ENCODE measurements at regions not wholly inside any gene's neighbourhood (a gene's known extent, or its start where the extent isn't known, plus 50 kb on each side); places are given as distances from the start of the nearest gene placed in this dataset.

DNA sequence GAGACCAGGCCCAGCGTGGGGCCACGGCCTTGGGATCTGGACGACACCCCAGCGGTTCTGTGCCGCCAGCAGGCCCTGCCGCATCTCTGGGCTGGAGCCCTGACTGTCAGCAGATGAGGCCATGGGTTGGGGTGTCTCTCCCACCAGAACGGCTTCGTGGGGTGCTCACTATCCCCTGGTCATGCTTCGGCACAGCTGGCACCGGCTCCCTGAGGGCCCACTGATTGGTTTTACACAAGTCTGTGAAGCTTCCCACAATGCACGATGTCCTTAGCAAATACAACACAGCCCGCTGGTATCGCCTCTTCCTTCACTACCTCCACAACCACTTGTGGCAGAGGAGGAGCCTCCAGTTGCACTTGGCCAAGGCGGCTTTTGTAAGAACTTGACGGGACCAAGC lies 94.3 kb downstream of the THBS2 start:
- no peak overlapping the region for H3K9ac ChIP-seq (ENCODE audit: low read depth in 1 of 2, low read length in 2 of 2)
- H3K4me1 ChIP-seq (ENCODE audit: control insufficient read depth in 2 of 2, insufficient read depth in 2 of 2, low read length in 2 of 2) = no peaks in the 10 kb centered on the region
- no peak overlapping the region for H3K27ac ChIP-seq (ENCODE audit: low read depth in 2 of 2, low read length in 2 of 2)
- H3K27me3 ChIP-seq (ENCODE audit: control insufficient read depth in 2 of 2, insufficient read depth in 2 of 2, low read length in 2 of 2) = no peaks in the 10 kb centered on the region
- H3K4me3 ChIP-seq (ENCODE audit: low read length in 2 of 2) = no peak overlapping the region
- no peaks in the 10 kb centered on the region for H3K36me3 ChIP-seq (ENCODE audit: control insufficient read depth in 2 of 2, insufficient read depth in 2 of 2, low read length in 2 of 2)
- no peaks in the 10 kb centered on the region for H3K9me3 ChIP-seq (ENCODE audit: control insufficient read depth in 2 of 2, low read length in 2 of 2)

DNA sequence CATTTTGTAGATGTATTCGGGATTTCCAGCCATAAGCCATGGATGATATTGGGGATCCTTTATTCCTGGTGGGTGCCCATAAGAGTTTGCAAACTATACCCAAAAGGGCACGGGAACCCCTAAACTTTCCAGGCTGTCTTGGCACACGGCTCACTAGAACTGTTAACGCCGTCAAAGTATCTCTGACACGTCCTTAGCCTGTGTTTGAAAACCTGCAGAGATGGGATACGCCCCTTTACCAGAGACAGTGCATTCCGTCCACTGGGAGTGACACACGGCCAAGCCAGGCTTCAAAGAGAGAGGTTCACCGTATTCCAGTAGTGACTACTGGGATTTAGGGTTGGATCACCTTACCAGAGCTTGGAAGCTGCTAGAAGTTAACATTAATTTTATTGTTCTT lies 95.0 kb downstream of the THBS2 start:
- H3K4me1 ChIP-seq (ENCODE audit: control insufficient read depth in 2 of 2, insufficient read depth in 2 of 2, low read length in 2 of 2) = no peaks in the 10 kb centered on the region
- H3K9me3 ChIP-seq (ENCODE audit: control insufficient read depth in 2 of 2, low read length in 2 of 2) = no peaks in the 10 kb centered on the region
- H3K27ac ChIP-seq (ENCODE audit: low read depth in 2 of 2, low read length in 2 of 2) = no peak overlapping the region
- H3K4me3 ChIP-seq (ENCODE audit: low read length in 2 of 2) = no peak overlapping the region
- H3K36me3 ChIP-seq (ENCODE audit: control insufficient read depth in 2 of 2, insufficient read depth in 2 of 2, low read length in 2 of 2) = no peaks in the 10 kb centered on the region
- no peak overlapping the region for H3K9ac ChIP-seq (ENCODE audit: low read depth in 1 of 2, low read length in 2 of 2)
- H3K27me3 ChIP-seq (ENCODE audit: control insufficient read depth in 2 of 2, insufficient read depth in 2 of 2, low read length in 2 of 2) = no peaks in the 10 kb centered on the region

DNA sequence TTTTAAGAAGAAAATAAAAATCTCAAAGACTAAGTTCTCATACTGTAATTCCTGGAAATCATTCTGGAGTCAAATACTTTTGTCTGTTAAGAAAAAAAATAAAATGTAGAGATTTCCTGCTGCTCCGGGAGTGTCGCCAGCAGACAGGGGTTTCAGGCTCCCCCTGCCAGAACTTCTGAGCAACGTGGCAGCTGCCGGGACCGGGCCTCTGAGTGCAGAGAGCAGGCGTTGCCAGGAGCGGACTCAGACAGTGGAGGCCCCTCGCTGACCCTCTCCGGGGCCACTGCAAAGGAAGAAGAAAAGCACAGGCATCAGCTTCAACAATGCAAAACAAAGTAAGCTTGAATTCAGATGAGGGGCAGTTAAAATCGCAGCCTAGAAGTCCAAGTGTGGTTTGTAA lies 95.5 kb downstream of the THBS2 start:
- H3K9ac ChIP-seq (ENCODE audit: low read depth in 1 of 2, low read length in 2 of 2) = no peak overlapping the region
- no peak overlapping the region for H3K4me3 ChIP-seq (ENCODE audit: low read length in 2 of 2)
- H3K27me3 ChIP-seq (ENCODE audit: control insufficient read depth in 2 of 2, insufficient read depth in 2 of 2, low read length in 2 of 2) = no peaks in the 10 kb centered on the region
- H3K9me3 ChIP-seq (ENCODE audit: control insufficient read depth in 2 of 2, low read length in 2 of 2) = no peaks in the 10 kb centered on the region
- H3K27ac ChIP-seq (ENCODE audit: low read depth in 2 of 2, low read length in 2 of 2) = no peak overlapping the region
- no peaks in the 10 kb centered on the region for H3K4me1 ChIP-seq (ENCODE audit: control insufficient read depth in 2 of 2, insufficient read depth in 2 of 2, low read length in 2 of 2)
- no peaks in the 10 kb centered on the region for H3K36me3 ChIP-seq (ENCODE audit: control insufficient read depth in 2 of 2, insufficient read depth in 2 of 2, low read length in 2 of 2)

DNA sequence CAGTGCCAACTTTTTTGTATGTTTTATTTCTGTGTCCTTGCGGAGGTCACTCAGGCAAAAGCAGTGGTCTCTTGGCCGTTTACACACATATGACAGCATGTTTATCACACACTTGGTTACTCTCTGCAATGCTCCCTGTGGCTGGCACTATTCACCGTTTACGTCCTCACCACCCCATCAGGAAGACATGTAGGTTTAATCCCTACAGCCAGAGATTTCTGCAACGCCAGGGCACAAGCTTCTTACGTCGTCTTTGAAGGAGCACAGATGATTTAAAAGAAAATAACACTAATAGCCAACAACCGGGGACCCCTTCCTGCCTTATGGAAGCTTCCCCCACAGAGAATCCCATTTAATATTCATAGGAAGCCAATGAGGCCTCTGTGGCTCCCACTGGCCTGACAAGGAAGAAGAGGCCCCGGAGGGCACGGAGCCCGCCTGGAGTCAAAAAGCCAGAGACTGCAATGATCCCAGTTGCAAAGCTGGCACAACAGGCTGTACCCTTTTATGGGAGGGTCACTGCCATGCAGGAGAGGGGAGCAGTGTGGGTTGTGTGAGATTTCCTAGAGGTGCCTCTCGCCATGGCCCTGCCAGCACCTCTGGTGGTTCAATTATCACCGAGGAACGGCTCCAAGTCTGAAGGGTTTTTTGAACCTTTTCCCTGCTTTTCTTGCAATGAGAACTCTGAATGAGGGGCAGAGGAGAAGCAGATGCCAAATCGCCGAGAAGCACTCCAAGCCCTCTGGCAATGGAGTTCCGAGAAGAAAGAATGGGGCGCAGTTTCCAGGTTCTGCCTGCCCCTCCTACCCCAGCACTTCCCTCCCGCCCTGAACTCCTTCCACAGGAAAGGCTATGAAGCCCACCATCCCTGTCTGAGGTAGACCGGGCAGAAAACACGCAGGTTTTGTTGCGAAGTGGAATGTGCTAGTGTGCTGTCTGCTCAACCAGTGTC lies 96.2 kb downstream of the THBS2 start:
- Histone ChIP-seq H3K9me3 (ENCODE audit: control insufficient read depth in 2 of 2, low read length in 2 of 2) (no peaks in the 10 kb centered on the region), H3K27ac (ENCODE audit: low read depth in 2 of 2, low read length in 2 of 2) (no peak overlapping the region)

DNA sequence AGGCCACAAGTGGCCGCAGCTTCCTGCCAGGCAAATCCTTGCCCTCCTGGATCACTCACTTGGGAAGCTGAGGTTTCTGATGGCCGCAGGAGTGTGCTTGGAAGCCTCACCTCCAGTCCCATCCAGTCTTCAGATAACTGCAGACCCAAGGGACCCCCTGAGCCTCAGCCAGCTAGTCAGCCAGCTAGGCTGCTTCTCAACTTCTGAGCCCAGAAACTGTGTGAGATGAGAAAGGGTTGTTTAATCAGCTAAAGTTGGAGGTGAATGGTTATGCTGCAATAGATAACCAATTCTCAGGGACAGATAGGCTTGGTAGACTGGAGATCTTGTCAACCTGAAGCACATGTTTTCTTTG lies 96.9 kb downstream of the THBS2 start:
- Histone ChIP-seq H3K36me3 (ENCODE audit: control insufficient read depth in 2 of 2, insufficient read depth in 2 of 2, low read length in 2 of 2) (no peaks in the 10 kb centered on the region), H3K27me3 (ENCODE audit: control insufficient read depth in 2 of 2, insufficient read depth in 2 of 2, low read length in 2 of 2) (no peaks in the 10 kb centered on the region), H3K4me1 (ENCODE audit: control insufficient read depth in 2 of 2, insufficient read depth in 2 of 2, low read length in 2 of 2) (no peaks in the 10 kb centered on the region), H3K27ac (ENCODE audit: low read depth in 2 of 2, low read length in 2 of 2) (no peak overlapping the region), H3K9me3 (ENCODE audit: control insufficient read depth in 2 of 2, low read length in 2 of 2) (no peaks in the 10 kb centered on the region), H3K4me3 (ENCODE audit: low read length in 2 of 2) (no peak overlapping the region), H3K9ac (ENCODE audit: low read depth in 1 of 2, low read length in 2 of 2) (no peak overlapping the region)

More for the DNA sequence above, 96.2 kb downstream of the THBS2 start:
- H3K27me3 ChIP-seq (ENCODE audit: control insufficient read depth in 2 of 2, insufficient read depth in 2 of 2, low read length in 2 of 2) = no peaks in the 10 kb centered on the region
- no peak overlapping the region for H3K9ac ChIP-seq (ENCODE audit: low read depth in 1 of 2, low read length in 2 of 2)
- no peak overlapping the region for H3K4me3 ChIP-seq (ENCODE audit: low read length in 2 of 2)
- no peaks in the 10 kb centered on the region for H3K36me3 ChIP-seq (ENCODE audit: control insufficient read depth in 2 of 2, insufficient read depth in 2 of 2, low read length in 2 of 2)
- H3K4me1 ChIP-seq (ENCODE audit: control insufficient read depth in 2 of 2, insufficient read depth in 2 of 2, low read length in 2 of 2) = no peaks in the 10 kb centered on the region

DNA sequence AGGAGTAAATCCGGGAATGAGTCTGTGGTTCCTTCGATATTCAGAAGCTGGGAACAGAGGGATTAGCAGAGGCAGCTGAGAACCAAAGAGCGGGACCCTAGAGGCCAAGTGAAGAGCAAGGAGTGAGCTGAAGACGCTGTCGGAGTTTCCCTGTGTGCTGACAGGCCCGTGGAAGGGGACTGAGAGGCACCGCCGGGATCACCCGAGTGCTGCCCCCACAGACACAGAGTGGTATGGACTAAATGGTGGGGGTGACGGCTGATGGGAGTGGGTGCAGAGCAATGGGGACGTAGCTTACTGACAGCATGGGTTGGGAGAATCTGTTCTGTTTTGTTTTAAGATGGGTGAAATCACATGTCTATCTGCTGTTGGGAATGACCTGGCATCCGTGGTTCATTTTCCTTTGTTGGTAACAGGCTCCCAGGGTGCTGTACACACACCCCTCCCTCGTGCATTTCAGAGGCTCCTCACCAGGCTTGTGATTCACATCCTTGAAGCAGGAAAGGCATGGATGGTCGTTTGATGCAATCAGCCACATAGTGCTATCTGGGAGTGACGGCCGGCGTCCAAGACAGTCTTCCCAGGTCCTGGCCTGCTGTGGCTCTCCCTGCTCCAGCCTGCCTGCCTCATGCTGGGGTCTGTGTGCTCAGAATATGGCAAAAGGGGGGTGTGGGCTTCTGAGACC lies 97.4 kb downstream of the THBS2 start:
- Histone ChIP-seq H3K36me3 (ENCODE audit: control insufficient read depth in 2 of 2, insufficient read depth in 2 of 2, low read length in 2 of 2) (no peaks in the 10 kb centered on the region), H3K9ac (ENCODE audit: low read depth in 1 of 2, low read length in 2 of 2) (no peak overlapping the region), H3K9me3 (ENCODE audit: control insufficient read depth in 2 of 2, low read length in 2 of 2) (no peaks in the 10 kb centered on the region), H3K27me3 (ENCODE audit: control insufficient read depth in 2 of 2, insufficient read depth in 2 of 2, low read length in 2 of 2) (no peaks in the 10 kb centered on the region), H3K27ac (ENCODE audit: low read depth in 2 of 2, low read length in 2 of 2) (no peak overlapping the region), H3K4me3 (ENCODE audit: low read length in 2 of 2) (no peak overlapping the region), H3K4me1 (ENCODE audit: control insufficient read depth in 2 of 2, insufficient read depth in 2 of 2, low read length in 2 of 2) (no peaks in the 10 kb centered on the region)

DNA sequence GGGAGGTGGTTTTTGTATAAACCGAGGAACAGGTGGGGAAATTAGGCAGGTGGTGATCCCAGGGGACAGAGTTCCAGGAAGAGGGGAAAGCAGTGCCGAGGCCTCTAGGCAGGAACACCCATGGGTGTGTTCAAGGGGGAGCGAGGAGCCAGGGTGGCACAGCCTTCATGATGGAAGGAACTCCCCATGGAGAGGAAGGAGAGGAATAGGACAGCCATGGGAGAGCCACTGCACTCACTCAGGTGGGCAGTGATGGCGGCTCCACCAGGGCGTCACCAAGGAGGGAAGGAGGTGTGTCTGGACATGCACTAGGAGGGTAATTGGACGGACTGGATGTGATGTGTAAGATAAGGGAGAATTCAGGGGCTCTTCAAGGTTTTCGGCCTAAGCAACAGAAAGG lies 98.2 kb downstream of the THBS2 start:
- no peak overlapping the region for H3K27ac ChIP-seq (ENCODE audit: low read depth in 2 of 2, low read length in 2 of 2)
- no peaks in the 10 kb centered on the region for H3K36me3 ChIP-seq (ENCODE audit: control insufficient read depth in 2 of 2, insufficient read depth in 2 of 2, low read length in 2 of 2)
- no peak overlapping the region for H3K4me3 ChIP-seq (ENCODE audit: low read length in 2 of 2)
- no peaks in the 10 kb centered on the region for H3K27me3 ChIP-seq (ENCODE audit: control insufficient read depth in 2 of 2, insufficient read depth in 2 of 2, low read length in 2 of 2)
- H3K9me3 ChIP-seq (ENCODE audit: control insufficient read depth in 2 of 2, low read length in 2 of 2) = no peaks in the 10 kb centered on the region
- no peak overlapping the region for H3K9ac ChIP-seq (ENCODE audit: low read depth in 1 of 2, low read length in 2 of 2)
- no peaks in the 10 kb centered on the region for H3K4me1 ChIP-seq (ENCODE audit: control insufficient read depth in 2 of 2, insufficient read depth in 2 of 2, low read length in 2 of 2)

DNA sequence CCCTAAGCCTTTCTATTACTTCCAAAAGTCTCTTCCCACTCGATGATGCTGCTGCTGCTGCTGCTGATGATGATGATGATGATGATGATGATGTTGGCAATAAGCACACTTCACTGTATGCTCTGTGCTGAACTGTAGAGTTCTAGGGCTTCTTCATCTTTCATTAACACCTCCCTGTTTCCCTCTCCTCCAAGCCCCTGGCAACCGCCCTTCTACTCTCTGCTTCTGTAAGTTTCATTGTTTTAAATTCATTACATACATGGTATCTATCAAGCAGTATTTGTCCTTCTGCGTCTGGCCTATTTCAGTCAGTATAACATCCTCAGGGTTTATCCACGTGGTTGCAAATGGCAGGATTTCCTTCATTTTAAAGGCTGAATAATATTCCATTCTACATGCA lies 100.2 kb downstream of the THBS2 start:
- Histone ChIP-seq H3K27ac (ENCODE audit: low read depth in 2 of 2, low read length in 2 of 2) (no peak overlapping the region), H3K27me3 (ENCODE audit: control insufficient read depth in 2 of 2, insufficient read depth in 2 of 2, low read length in 2 of 2) (no peaks in the 10 kb centered on the region), H3K4me3 (ENCODE audit: low read length in 2 of 2) (no peak overlapping the region), H3K9ac (ENCODE audit: low read depth in 1 of 2, low read length in 2 of 2) (no peak overlapping the region), H3K36me3 (ENCODE audit: control insufficient read depth in 2 of 2, insufficient read depth in 2 of 2, low read length in 2 of 2) (no peaks in the 10 kb centered on the region), H3K4me1 (ENCODE audit: control insufficient read depth in 2 of 2, insufficient read depth in 2 of 2, low read length in 2 of 2) (no peaks in the 10 kb centered on the region), H3K9me3 (ENCODE audit: control insufficient read depth in 2 of 2, low read length in 2 of 2) (no peaks in the 10 kb centered on the region)

DNA sequence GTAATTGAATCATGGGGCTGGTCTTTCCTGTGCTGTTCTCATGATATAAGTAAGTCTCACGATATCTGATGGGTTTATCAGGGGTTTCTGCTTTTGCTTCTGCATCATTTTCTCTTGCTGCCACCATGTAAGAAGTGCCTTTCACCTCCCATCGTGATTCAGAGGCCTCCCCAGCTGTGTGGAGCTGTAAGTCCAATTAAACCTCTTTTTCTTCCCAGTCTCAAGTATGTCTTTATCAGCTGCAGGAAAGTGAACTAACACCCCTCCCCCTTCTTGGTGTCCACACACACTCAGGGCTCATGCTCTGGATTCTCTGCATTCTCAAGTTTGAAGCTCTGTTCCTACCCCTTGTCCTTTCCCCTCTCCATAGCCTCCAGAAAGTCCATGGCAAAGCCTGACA lies 107.1 kb downstream of the THBS2 start:
- Histone ChIP-seq H3K36me3 (ENCODE audit: control insufficient read depth in 2 of 2, insufficient read depth in 2 of 2, low read length in 2 of 2) (no peaks in the 10 kb centered on the region), H3K27me3 (ENCODE audit: control insufficient read depth in 2 of 2, insufficient read depth in 2 of 2, low read length in 2 of 2) (no peaks in the 10 kb centered on the region), H3K9ac (ENCODE audit: low read depth in 1 of 2, low read length in 2 of 2) (no peak overlapping the region), H3K4me3 (ENCODE audit: low read length in 2 of 2) (no peak overlapping the region), H3K4me1 (ENCODE audit: control insufficient read depth in 2 of 2, insufficient read depth in 2 of 2, low read length in 2 of 2) (no peaks in the 10 kb centered on the region), H3K27ac (ENCODE audit: low read depth in 2 of 2, low read length in 2 of 2) (no peak overlapping the region), H3K9me3 (ENCODE audit: control insufficient read depth in 2 of 2, low read length in 2 of 2) (no peaks in the 10 kb centered on the region)

DNA sequence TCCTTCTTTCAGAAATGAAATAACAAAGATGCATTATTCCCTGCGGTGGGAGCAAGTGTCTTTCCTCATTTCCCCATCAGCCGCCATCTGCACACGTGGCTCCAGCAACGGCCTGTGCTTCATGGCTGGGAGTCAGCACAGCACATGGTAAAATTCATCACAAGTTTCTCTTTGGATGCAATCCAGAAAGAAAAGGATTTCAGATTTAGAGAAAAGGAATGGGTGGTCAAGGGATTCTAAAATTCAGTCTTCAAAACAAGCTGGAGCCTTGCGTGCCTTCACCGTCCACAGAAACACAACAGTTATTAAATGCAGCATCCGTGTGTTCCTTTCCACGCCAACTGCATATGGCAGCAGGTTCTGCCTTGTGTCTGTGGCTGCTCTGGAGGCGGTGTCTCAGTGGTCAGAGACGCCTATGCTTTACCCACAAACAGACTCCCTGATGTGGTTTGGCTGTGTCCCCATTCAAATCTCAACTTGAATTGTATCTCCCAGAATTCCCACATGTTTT lies 107.6 kb downstream of the THBS2 start:
- Histone ChIP-seq H3K4me1 (ENCODE audit: control insufficient read depth in 2 of 2, insufficient read depth in 2 of 2, low read length in 2 of 2) (no peaks in the 10 kb centered on the region), H3K9me3 (ENCODE audit: control insufficient read depth in 2 of 2, low read length in 2 of 2) (no peaks in the 10 kb centered on the region), H3K27me3 (ENCODE audit: control insufficient read depth in 2 of 2, insufficient read depth in 2 of 2, low read length in 2 of 2) (no peaks in the 10 kb centered on the region), H3K9ac (ENCODE audit: low read depth in 1 of 2, low read length in 2 of 2) (no peak overlapping the region), H3K27ac (ENCODE audit: low read depth in 2 of 2, low read length in 2 of 2) (no peak overlapping the region), H3K36me3 (ENCODE audit: control insufficient read depth in 2 of 2, insufficient read depth in 2 of 2, low read length in 2 of 2) (no peaks in the 10 kb centered on the region), H3K4me3 (ENCODE audit: low read length in 2 of 2) (no peak overlapping the region)
